ENCODE measurements at regions not wholly inside any gene's neighbourhood (a gene's known extent, or its start where the extent isn't known, plus 50 kb on each side); places are given as distances from the start of the nearest gene placed in this dataset.

DNA sequence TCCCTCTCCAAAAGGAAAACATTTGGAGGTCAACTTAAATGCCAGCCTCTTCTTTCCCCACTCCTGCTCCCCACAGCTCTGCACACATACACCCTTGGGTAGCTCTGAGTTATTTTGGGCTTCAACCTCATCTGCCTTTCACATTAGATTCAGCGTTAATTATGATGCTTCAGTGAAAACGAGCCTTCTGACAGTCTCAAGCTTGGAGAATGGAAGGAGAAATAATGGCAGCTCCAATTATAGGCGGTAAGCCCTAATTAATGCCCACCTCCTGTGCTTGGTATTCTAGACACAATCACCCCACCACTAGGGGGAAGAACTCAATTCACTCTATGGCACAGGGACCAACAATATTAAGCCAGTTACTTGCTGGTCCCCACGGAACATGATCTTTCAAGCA, 397.9 kb downstream of the BRINP2 start:
- TF ChIP-seq, protein P1, sequence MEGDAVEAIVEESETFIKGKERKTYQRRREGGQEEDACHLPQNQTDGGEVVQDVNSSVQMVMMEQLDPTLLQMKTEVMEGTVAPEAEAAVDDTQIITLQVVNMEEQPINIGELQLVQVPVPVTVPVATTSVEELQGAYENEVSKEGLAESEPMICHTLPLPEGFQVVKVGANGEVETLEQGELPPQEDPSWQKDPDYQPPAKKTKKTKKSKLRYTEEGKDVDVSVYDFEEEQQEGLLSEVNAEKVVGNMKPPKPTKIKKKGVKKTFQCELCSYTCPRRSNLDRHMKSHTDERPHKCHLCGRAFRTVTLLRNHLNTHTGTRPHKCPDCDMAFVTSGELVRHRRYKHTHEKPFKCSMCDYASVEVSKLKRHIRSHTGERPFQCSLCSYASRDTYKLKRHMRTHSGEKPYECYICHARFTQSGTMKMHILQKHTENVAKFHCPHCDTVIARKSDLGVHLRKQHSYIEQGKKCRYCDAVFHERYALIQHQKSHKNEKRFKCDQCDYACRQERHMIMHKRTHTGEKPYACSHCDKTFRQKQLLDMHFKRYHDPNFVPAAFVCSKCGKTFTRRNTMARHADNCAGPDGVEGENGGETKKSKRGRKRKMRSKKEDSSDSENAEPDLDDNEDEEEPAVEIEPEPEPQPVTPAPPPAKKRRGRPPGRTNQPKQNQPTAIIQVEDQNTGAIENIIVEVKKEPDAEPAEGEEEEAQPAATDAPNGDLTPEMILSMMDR (IDR thresholded peaks at IDR 0.05; ENCODE audit: insufficient read depth, low read length) = no peak
- TF ChIP-seq POLR2AphosphoS5 (IDR thresholded peaks at IDR 0.05; ENCODE audit: low read depth) (no peak), REST (IDR thresholded peaks at IDR 0.05; ENCODE audit: insufficient replicate concordance, low read depth) (no peak), GABPA (IDR thresholded peaks at IDR 0.05; ENCODE audit: low read depth) (no peak)
